ENCODE measurements at regions not wholly inside any gene's neighbourhood (a gene's known extent, or its start where the extent isn't known, plus 50 kb on each side); places are given as distances from the start of the nearest gene placed in this dataset.

- no peak overlapping the region for H4K12ac ChIP-seq (ENCODE audit: low read depth, low read length)
- H3K23ac ChIP-seq (ENCODE audit: low read length): no peak overlapping the region
- no peaks in the 10 kb centered on the region for H3K36me3 ChIP-seq (ENCODE audit: control insufficient read depth in 1 of 2, insufficient read depth in 2 of 2, low read length in 2 of 2)
- H2BK5ac ChIP-seq (ENCODE audit: low read depth, low read length, poor library complexity): no peak overlapping the region
- no peak overlapping the region for H4K91ac ChIP-seq (ENCODE audit: low read depth, low read length)
- H2AFZ ChIP-seq (ENCODE audit: insufficient read depth, low read length, poor library complexity): no peak overlapping the region
- no CpG with 5 or more reads among the region's 1 CpG for WGBS (ENCODE audit: extremely low coverage, insufficient coverage, insufficient read length)
- no peaks in the 10 kb centered on the region for H3K79me1 ChIP-seq (ENCODE audit: low read length)
- DNase-seq: no peak
- no peak overlapping the region for H2BK120ac ChIP-seq (ENCODE audit: insufficient read depth, low read length, poor library complexity)
- H3K27me3 ChIP-seq (ENCODE audit: insufficient read depth, low read length): no peaks in the 10 kb centered on the region
- H3K4me1 ChIP-seq (ENCODE audit: control insufficient read depth in 1 of 2, insufficient read depth in 2 of 2, low read length in 2 of 2): no peaks in the 10 kb centered on the region
- H2BK12ac ChIP-seq (ENCODE audit: low read length): no peak overlapping the region
- no peaks in the 10 kb centered on the region for H3K79me2 ChIP-seq (ENCODE audit: control insufficient read depth, insufficient read depth, low read length, poor library complexity)
- H3K27ac ChIP-seq (ENCODE audit: low read depth, low read length): no peak overlapping the region
- H4K8ac ChIP-seq (ENCODE audit: low read depth, low read length): no peak overlapping the region
- H3K4me3 ChIP-seq (ENCODE audit: low read depth, low read length): no peak overlapping the region
- H3K4me2 ChIP-seq (ENCODE audit: low read length): no peak overlapping the region
- H3K18ac ChIP-seq (ENCODE audit: low read length): no peak overlapping the region
- no peak overlapping the region for H3K9ac ChIP-seq (ENCODE audit: low read length)
- H2AK5ac ChIP-seq (ENCODE audit: low read length): no peak overlapping the region
- H3K14ac ChIP-seq (ENCODE audit: low read length): no peak overlapping the region
- no peak overlapping the region for H3K4ac ChIP-seq (ENCODE audit: low read depth, low read length)
- no peaks in the 10 kb centered on the region for H3K9me3 ChIP-seq (ENCODE audit: insufficient read depth, low read depth, low read length)
Observed at GRCh38 chr5:13214182-13214581, 730.3 kb downstream of the DNAH5 start.

- Histone ChIP-seq H3K79me1 (ENCODE audit: low read length) (no peaks in the 10 kb centered on the region), H3K14ac (ENCODE audit: low read length) (no peak overlapping the region), H3K4me2 (ENCODE audit: low read length) (no peak overlapping the region), H2BK120ac (ENCODE audit: insufficient read depth, low read length, poor library complexity) (no peak overlapping the region), H3K4ac (ENCODE audit: low read depth, low read length) (no peak overlapping the region), H4K8ac (ENCODE audit: low read depth, low read length) (no peak overlapping the region), H3K27me3 (ENCODE audit: insufficient read depth, low read length) (no peaks in the 10 kb centered on the region), H2AK5ac (ENCODE audit: low read length) (no peak overlapping the region), H2BK5ac (ENCODE audit: low read depth, low read length, poor library complexity) (no peak overlapping the region), H4K91ac (ENCODE audit: low read depth, low read length) (no peak overlapping the region), H3K79me2 (ENCODE audit: control insufficient read depth, insufficient read depth, low read length, poor library complexity) (no peaks in the 10 kb centered on the region), H3K36me3 (ENCODE audit: control insufficient read depth in 1 of 2, insufficient read depth in 2 of 2, low read length in 2 of 2) (no peaks in the 10 kb centered on the region), H3K4me3 (ENCODE audit: low read depth, low read length) (no peak overlapping the region), H3K9me3 (ENCODE audit: insufficient read depth, low read depth, low read length) (no peaks in the 10 kb centered on the region), H3K23ac (ENCODE audit: low read length) (no peak overlapping the region), H3K4me1 (ENCODE audit: control insufficient read depth in 1 of 2, insufficient read depth in 2 of 2, low read length in 2 of 2) (no peaks in the 10 kb centered on the region), H3K18ac (ENCODE audit: low read length) (no peak overlapping the region), H3K27ac (ENCODE audit: low read depth, low read length) (no peak overlapping the region), H3K9ac (ENCODE audit: low read length) (no peak overlapping the region), H2BK12ac (ENCODE audit: low read length) (no peak overlapping the region), H2AFZ (ENCODE audit: insufficient read depth, low read length, poor library complexity) (no peak overlapping the region), H4K12ac (ENCODE audit: low read depth, low read length) (no peak overlapping the region)
- WGBS (ENCODE audit: extremely low coverage, insufficient coverage, insufficient read length): no CpG with 5 or more reads among the region's 4 CpGs
- no peak for DNase-seq
Observed at GRCh38 chr5:13212886-13213285, 731.6 kb downstream of the DNAH5 start.

GRCh38 chr5:13211064-13211463 is 733.4 kb downstream of the DNAH5 start:
- H3K4me1 ChIP-seq (ENCODE audit: control insufficient read depth in 1 of 2, insufficient read depth in 2 of 2, low read length in 2 of 2): no peaks in the 10 kb centered on the region
- no peaks in the 10 kb centered on the region for H3K9me3 ChIP-seq (ENCODE audit: insufficient read depth, low read depth, low read length)
- H3K4ac ChIP-seq (ENCODE audit: low read depth, low read length): no peak overlapping the region
- no peak overlapping the region for H3K14ac ChIP-seq (ENCODE audit: low read length)
- H3K9ac ChIP-seq (ENCODE audit: low read length): no peak overlapping the region
- H4K12ac ChIP-seq (ENCODE audit: low read depth, low read length): no peak overlapping the region
- no peaks in the 10 kb centered on the region for H3K36me3 ChIP-seq (ENCODE audit: control insufficient read depth in 1 of 2, insufficient read depth in 2 of 2, low read length in 2 of 2)
- H3K27me3 ChIP-seq (ENCODE audit: insufficient read depth, low read length): no peaks in the 10 kb centered on the region
- H3K4me2 ChIP-seq (ENCODE audit: low read length): no peak overlapping the region
- no peak overlapping the region for H4K8ac ChIP-seq (ENCODE audit: low read depth, low read length)
- no CpG with 5 or more reads among the region's 1 CpG for WGBS (ENCODE audit: extremely low coverage, insufficient coverage, insufficient read length)
- no peak overlapping the region for H2BK5ac ChIP-seq (ENCODE audit: low read depth, low read length, poor library complexity)
- no peak overlapping the region for H3K23ac ChIP-seq (ENCODE audit: low read length)
- no peak overlapping the region for H3K4me3 ChIP-seq (ENCODE audit: low read depth, low read length)
- no peaks in the 10 kb centered on the region for H3K79me1 ChIP-seq (ENCODE audit: low read length)
- DNase-seq: no peak
- H2BK12ac ChIP-seq (ENCODE audit: low read length): no peak overlapping the region
- no peak overlapping the region for H4K91ac ChIP-seq (ENCODE audit: low read depth, low read length)
- H3K79me2 ChIP-seq (ENCODE audit: control insufficient read depth, insufficient read depth, low read length, poor library complexity): no peaks in the 10 kb centered on the region
- no peak overlapping the region for H2AK5ac ChIP-seq (ENCODE audit: low read length)
- no peak overlapping the region for H2BK120ac ChIP-seq (ENCODE audit: insufficient read depth, low read length, poor library complexity)
- no peak overlapping the region for H2AFZ ChIP-seq (ENCODE audit: insufficient read depth, low read length, poor library complexity)
- no peak overlapping the region for H3K27ac ChIP-seq (ENCODE audit: low read depth, low read length)
- H3K18ac ChIP-seq (ENCODE audit: low read length): no peak overlapping the region

DNA sequence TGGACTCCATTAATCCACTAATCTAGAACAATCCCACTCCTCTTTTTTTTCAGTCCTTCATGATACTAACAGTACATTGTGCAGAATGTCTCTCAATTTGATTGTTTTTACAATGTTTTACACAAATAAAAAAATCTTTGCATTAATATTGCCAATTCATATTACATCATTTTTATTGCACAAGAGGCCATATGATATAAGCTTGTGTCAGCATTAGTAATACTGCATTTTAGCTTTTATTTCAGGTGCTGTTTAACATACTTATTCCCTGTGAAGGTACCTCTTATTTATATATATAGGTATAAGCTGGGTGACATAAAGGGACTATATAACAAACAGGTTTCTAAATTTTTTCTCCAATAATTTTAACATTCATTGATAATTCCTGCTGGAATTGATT is 737.4 kb downstream of the DNAH5 start:
- Histone ChIP-seq H3K79me1 (ENCODE audit: low read length) (no peaks in the 10 kb centered on the region), H4K12ac (ENCODE audit: low read depth, low read length) (no peak overlapping the region), H3K27ac (ENCODE audit: low read depth, low read length) (no peak overlapping the region), H3K79me2 (ENCODE audit: control insufficient read depth, insufficient read depth, low read length, poor library complexity) (no peaks in the 10 kb centered on the region), H3K23ac (ENCODE audit: low read length) (no peak overlapping the region), H3K4me2 (ENCODE audit: low read length) (no peak overlapping the region), H3K18ac (ENCODE audit: low read length) (no peak overlapping the region), H3K14ac (ENCODE audit: low read length) (no peak overlapping the region), H3K4ac (ENCODE audit: low read depth, low read length) (no peak overlapping the region), H3K36me3 (ENCODE audit: control insufficient read depth in 1 of 2, insufficient read depth in 2 of 2, low read length in 2 of 2) (no peaks in the 10 kb centered on the region), H2BK12ac (ENCODE audit: low read length) (no peak overlapping the region), H3K4me3 (ENCODE audit: low read depth, low read length) (no peak overlapping the region), H4K8ac (ENCODE audit: low read depth, low read length) (no peak overlapping the region), H3K9ac (ENCODE audit: low read length) (no peak overlapping the region), H3K9me3 (ENCODE audit: insufficient read depth, low read depth, low read length) (no peaks in the 10 kb centered on the region), H3K27me3 (ENCODE audit: insufficient read depth, low read length) (no peaks in the 10 kb centered on the region), H3K4me1 (ENCODE audit: control insufficient read depth in 1 of 2, insufficient read depth in 2 of 2, low read length in 2 of 2) (no peaks in the 10 kb centered on the region), H2AK5ac (ENCODE audit: low read length) (no peak overlapping the region), H2BK5ac (ENCODE audit: low read depth, low read length, poor library complexity) (no peak overlapping the region), H2BK120ac (ENCODE audit: insufficient read depth, low read length, poor library complexity) (no peak overlapping the region), H4K91ac (ENCODE audit: low read depth, low read length) (no peak overlapping the region), H2AFZ (ENCODE audit: insufficient read depth, low read length, poor library complexity) (no peak overlapping the region)
- DNase-seq: no peak

GRCh38 chr5:13201022-13201421 is 743.5 kb downstream of the DNAH5 start:
- no peaks in the 10 kb centered on the region for H3K36me3 ChIP-seq (ENCODE audit: control insufficient read depth in 1 of 2, insufficient read depth in 2 of 2, low read length in 2 of 2)
- H3K9ac ChIP-seq (ENCODE audit: low read length): no peak overlapping the region
- H4K91ac ChIP-seq (ENCODE audit: low read depth, low read length): no peak overlapping the region

More at GRCh38 chr5:13201022-13201421, 743.5 kb downstream of the DNAH5 start:
- Histone ChIP-seq H2AFZ (ENCODE audit: insufficient read depth, low read length, poor library complexity) (no peak overlapping the region), H3K79me2 (ENCODE audit: control insufficient read depth, insufficient read depth, low read length, poor library complexity) (no peaks in the 10 kb centered on the region), H3K14ac (ENCODE audit: low read length) (no peak overlapping the region), H3K18ac (ENCODE audit: low read length) (no peak overlapping the region), H3K4me2 (ENCODE audit: low read length) (no peak overlapping the region), H3K23ac (ENCODE audit: low read length) (no peak overlapping the region), H2AK5ac (ENCODE audit: low read length) (no peak overlapping the region), H3K4ac (ENCODE audit: low read depth, low read length) (no peak overlapping the region), H3K4me1 (ENCODE audit: control insufficient read depth in 1 of 2, insufficient read depth in 2 of 2, low read length in 2 of 2) (no peaks in the 10 kb centered on the region), H4K8ac (ENCODE audit: low read depth, low read length) (no peak overlapping the region), H2BK120ac (ENCODE audit: insufficient read depth, low read length, poor library complexity) (no peak overlapping the region), H3K27ac (ENCODE audit: low read depth, low read length) (no peak overlapping the region), H4K12ac (ENCODE audit: low read depth, low read length) (no peak overlapping the region), H2BK12ac (ENCODE audit: low read length) (no peak overlapping the region), H2BK5ac (ENCODE audit: low read depth, low read length, poor library complexity) (no peak overlapping the region), H3K4me3 (ENCODE audit: low read depth, low read length) (no peak overlapping the region), H3K27me3 (ENCODE audit: insufficient read depth, low read length) (no peaks in the 10 kb centered on the region), H3K79me1 (ENCODE audit: low read length) (no peaks in the 10 kb centered on the region), H3K9me3 (ENCODE audit: insufficient read depth, low read depth, low read length) (peaks cover 2% of the 10 kb centered on the region)
- DNase-seq: no peak
- WGBS (ENCODE audit: extremely low coverage, insufficient coverage, insufficient read length): no CpG with 5 or more reads among the region's 6 CpGs

Measured in trophoblast cell (in vitro differentiated cells and primary cell).